ENCODE measurements at regions not wholly inside any gene's neighbourhood (a gene's known extent, or its start where the extent isn't known, plus 50 kb on each side); places are given as distances from the start of the nearest gene placed in this dataset.

GRCh38 chr1:62941780-62942179 is 157.8 kb downstream of the ATG4C start:
- Histone ChIP-seq H3K27me3 (ENCODE audit: low read depth, low read length) (no peaks in the 10 kb centered on the region), H3K27ac (ENCODE audit: low read length) (no peak overlapping the region), H3K9me3 (ENCODE audit: insufficient read depth, low read length) (no peaks in the 10 kb centered on the region), H3K9ac (ENCODE audit: low read length) (no peak overlapping the region), H2AFZ (ENCODE audit: low read depth, low read length) (no peak overlapping the region), H3K4me2 (ENCODE audit: low read length) (no peak overlapping the region), H4K20me1 (ENCODE audit: insufficient read depth, low read length) (no peaks in the 10 kb centered on the region), H3K4me3 (ENCODE audit: low read length) (no peak overlapping the region), H3K36me3 (replicated peaks; ENCODE audit: low read depth, low read length) (no peaks in the 10 kb centered on the region), H3K4me1 (ENCODE audit: low read length) (no peaks in the 10 kb centered on the region), H3K79me2 (ENCODE audit: low read length) (no peaks in the 10 kb centered on the region)
- TF ChIP-seq CTCF (IDR thresholded peaks at IDR 0.05; ENCODE audit: low read depth, low read length) = no peak
- TF ChIP-seq EZH2phosphoT487 (IDR thresholded peaks at IDR 0.05; ENCODE audit: low read depth) = no peak

DNA sequence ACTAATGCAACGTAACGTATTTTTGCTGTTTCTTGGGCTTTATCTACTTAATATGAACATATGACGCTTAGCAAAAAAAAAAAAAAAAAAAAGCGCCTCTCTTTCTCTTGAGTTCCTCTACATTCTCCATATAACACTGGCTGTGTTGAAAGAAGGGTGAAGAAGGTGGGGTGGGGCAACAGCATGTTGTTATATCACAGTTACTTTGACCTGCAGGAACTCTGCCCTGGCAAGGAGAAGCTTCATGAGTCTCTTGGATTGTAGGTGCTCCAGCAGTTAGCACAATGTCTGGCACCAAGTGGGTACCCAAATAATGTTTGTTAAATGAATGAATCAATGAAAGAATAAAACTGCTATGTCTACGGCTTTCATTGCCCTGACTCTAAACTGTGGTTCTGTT is 162.6 kb downstream of the ATG4C start:
- H4K20me1 ChIP-seq (ENCODE audit: insufficient read depth, low read length) = no peaks in the 10 kb centered on the region
- no peak overlapping the region for H3K4me2 ChIP-seq (ENCODE audit: low read length)
- H3K36me3 ChIP-seq (replicated peaks; ENCODE audit: low read depth, low read length) = no peaks in the 10 kb centered on the region
- no peak overlapping the region for H2AFZ ChIP-seq (ENCODE audit: low read depth, low read length)
- no peak overlapping the region for H3K27ac ChIP-seq (ENCODE audit: low read length)
- H3K9me3 ChIP-seq (ENCODE audit: insufficient read depth, low read length) = no peaks in the 10 kb centered on the region
- H3K27me3 ChIP-seq (ENCODE audit: low read depth, low read length) = peaks cover 4% of the 10 kb centered on the region; the same call in 1 of the 2 replicates
- H3K4me1 ChIP-seq (ENCODE audit: low read length) = no peaks in the 10 kb centered on the region
- H3K79me2 ChIP-seq (ENCODE audit: low read length) = no peaks in the 10 kb centered on the region
- H3K4me3 ChIP-seq (ENCODE audit: low read length) = no peak overlapping the region
- H3K9ac ChIP-seq (ENCODE audit: low read length) = no peak overlapping the region
- TF ChIP-seq CTCF (IDR thresholded peaks at IDR 0.05; ENCODE audit: low read depth, low read length) (no peak), EZH2phosphoT487 (IDR thresholded peaks at IDR 0.05; ENCODE audit: low read depth) (no peak)

DNA sequence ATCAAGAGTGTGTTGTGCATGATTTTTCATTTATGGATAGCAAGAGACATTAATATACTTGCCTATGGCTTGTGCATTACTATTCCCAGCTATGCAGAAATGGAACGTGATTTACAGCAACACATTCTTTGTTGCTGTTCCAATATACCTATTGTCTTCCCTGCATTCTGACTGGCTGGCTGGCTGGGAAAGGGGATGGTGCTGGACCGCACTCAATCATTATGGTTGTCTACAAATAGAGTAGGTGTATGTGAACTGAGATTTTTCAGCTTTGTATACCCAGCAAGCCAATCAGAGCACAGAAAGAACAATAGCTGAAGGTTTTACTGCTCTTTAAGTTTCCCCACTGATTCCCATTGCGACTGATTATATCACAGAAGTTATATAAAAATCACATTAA is 167.5 kb downstream of the ATG4C start:
- H3K4me3 ChIP-seq (ENCODE audit: low read length) = no peak overlapping the region
- no peaks in the 10 kb centered on the region for H3K79me2 ChIP-seq (ENCODE audit: low read length)
- no peak overlapping the region for H3K27ac ChIP-seq (ENCODE audit: low read length)
- H2AFZ ChIP-seq (ENCODE audit: low read depth, low read length) = no peak overlapping the region
- H3K27me3 ChIP-seq (ENCODE audit: low read depth, low read length) = peaks cover 8% of the 10 kb centered on the region; the same call in 1 of the 2 replicates
- H3K4me2 ChIP-seq (ENCODE audit: low read length) = no peak overlapping the region
- no peaks in the 10 kb centered on the region for H3K9me3 ChIP-seq (ENCODE audit: insufficient read depth, low read length)
- H4K20me1 ChIP-seq (ENCODE audit: insufficient read depth, low read length) = no peaks in the 10 kb centered on the region
- H3K9ac ChIP-seq (ENCODE audit: low read length) = no peak overlapping the region
- H3K36me3 ChIP-seq (replicated peaks; ENCODE audit: low read depth, low read length) = no peaks in the 10 kb centered on the region
- H3K4me1 ChIP-seq (ENCODE audit: low read length) = no peaks in the 10 kb centered on the region
- no peak for TF ChIP-seq EZH2phosphoT487 (IDR thresholded peaks at IDR 0.05; ENCODE audit: low read depth)
- TF ChIP-seq CTCF (IDR thresholded peaks at IDR 0.05; ENCODE audit: low read depth, low read length) = no peak

GRCh38 chr1:62952596-62952995 is 168.7 kb downstream of the ATG4C start:
- Histone ChIP-seq H4K20me1 (ENCODE audit: insufficient read depth, low read length) (no peaks in the 10 kb centered on the region), H3K4me2 (ENCODE audit: low read length) (no peak overlapping the region), H3K27me3 (ENCODE audit: low read depth, low read length) (peaks cover 8% of the 10 kb centered on the region; the same call in 1 of the 2 replicates), H3K4me3 (ENCODE audit: low read length) (no peak overlapping the region), H3K36me3 (replicated peaks; ENCODE audit: low read depth, low read length) (no peaks in the 10 kb centered on the region), H3K9ac (ENCODE audit: low read length) (no peak overlapping the region), H2AFZ (ENCODE audit: low read depth, low read length) (no peak overlapping the region), H3K9me3 (ENCODE audit: insufficient read depth, low read length) (no peaks in the 10 kb centered on the region), H3K79me2 (ENCODE audit: low read length) (no peaks in the 10 kb centered on the region), H3K4me1 (ENCODE audit: low read length) (no peaks in the 10 kb centered on the region), H3K27ac (ENCODE audit: low read length) (no peak overlapping the region)
- TF ChIP-seq EZH2phosphoT487 (IDR thresholded peaks at IDR 0.05; ENCODE audit: low read depth) = no peak
- TF ChIP-seq CTCF (IDR thresholded peaks at IDR 0.05; ENCODE audit: low read depth, low read length) = no peak
